Smooth muscle cell (in vitro differentiated cells): ENCODE measurements at regions not wholly inside any gene's neighbourhood (a gene's known extent, or its start where the extent isn't known, plus 50 kb on each side); places are given as distances from the start of the nearest gene placed in this dataset.
"Not testable (repeated sequence)": the region's sequence is repeated elsewhere in the genome, so short reads cannot be mapped to it uniquely, and the experiment has no call there.

ENCODE experiments used
- DNase-seq: peaks from one replicate; lab custom pipeline; 2025; ENCODE audit not compliant: unreplicated experiment; lab: John Stamatoyannopoulos, UW
- H2AFZ ChIP-seq: fragments of 200-600 bp; sonication (generic); 2 replicates; pipeline ENCODE4 v1.6.0; 2016; ENCODE audit warnings: antibody characterized with exemption, low read depth, mild to moderate bottlenecking
- H3F3A ChIP-seq: fragments of 200-600 bp; sonication (generic); 2 replicates; pipeline ENCODE4 v1.6.0; 2017; ENCODE audit warnings: antibody characterized with exemption, low read depth
- H3K27ac ChIP-seq: fragments of 200-600 bp; sonication (generic); 2 replicates; pipeline ENCODE4 v1.5.1; 2016; ENCODE audit warnings: low read depth, mild to moderate bottlenecking
- H3K27me3 ChIP-seq: fragments of 200-600 bp; sonication (generic); 2 replicates; pipeline ENCODE4 v1.6.1; 2016; ENCODE audit warnings: low read depth, mild to moderate bottlenecking
- H3K36me3 ChIP-seq: fragments of 200-600 bp; sonication (generic); 2 replicates; pipeline ENCODE4 v1.5.1; 2016; ENCODE audit warnings: low read depth
- H3K4me1 ChIP-seq: fragments of 200-600 bp; sonication (generic); 2 replicates; pipeline ENCODE4 v1.5.1; 2016; ENCODE audit warnings: low read depth
- H3K4me2 ChIP-seq: fragments of 200-600 bp; sonication (generic); 2 replicates; pipeline ENCODE4 v1.6.0; 2016; ENCODE audit warnings: mild to moderate bottlenecking
- H3K4me3 ChIP-seq: fragments of 200-600 bp; sonication (generic); 2 replicates; pipeline ENCODE4 v1.5.1; 2016; ENCODE audit warnings: mild to moderate bottlenecking
- H3K79me2 ChIP-seq: fragments of 200-600 bp; sonication (generic); 2 replicates; pipeline ENCODE4 v1.6.0; 2016; ENCODE audit warnings: low read depth, mild to moderate bottlenecking
- H3K9ac ChIP-seq: fragments of 200-600 bp; sonication (generic); 2 replicates; pipeline ENCODE4 v1.6.0; 2016; ENCODE audit warnings: low read depth
- H3K9me3 ChIP-seq: fragments of 200-600 bp; sonication (generic); replicated peaks from 2 replicates; pipeline ENCODE4 v1.5.1; 2016; ENCODE audit warnings: low read depth
- H4K20me1 ChIP-seq: fragments of 200-600 bp; sonication (generic); 2 replicates; pipeline ENCODE4 v1.6.0; 2016; ENCODE audit warnings: low read depth
- CTCF ChIP-seq: fragments of 200-600 bp; sonication (generic); IDR thresholded peaks from 2 replicates; pipeline ENCODE4 v1.5.1; 2017; ENCODE audit warnings: borderline replicate concordance, mild to moderate bottlenecking, antibody characterized with exemption; ENCODE audit not compliant: insufficient read depth, poor library complexity, severe bottlenecking
- WGBS: methylation state at CpG from one replicate; pipeline ENCODE4 v1.1.7; 2016; ENCODE audit warnings: low lambda C conversion rate; 5-methylcytosine and 5-hydroxymethylcytosine counted together

GRCh38 chr1:118812555-118812954 is 175.6 kb downstream of the TBX15 start:
- no peak for TF ChIP-seq CTCF
- H3K79me2 ChIP-seq = no peaks in the 10 kb centered on the region
- H2AFZ ChIP-seq = no peak overlapping the region
- no peak overlapping the region for H3K9ac ChIP-seq
- H3K4me1 ChIP-seq = no peaks in the 10 kb centered on the region
- no peaks in the 10 kb centered on the region for H3F3A ChIP-seq
- H4K20me1 ChIP-seq = no peaks in the 10 kb centered on the region
- H3K27me3 ChIP-seq = no peaks in the 10 kb centered on the region
- H3K4me2 ChIP-seq = no peak overlapping the region
- no peaks in the 10 kb centered on the region for H3K9me3 ChIP-seq
- DNase-seq = no peak
- no peak overlapping the region for H3K4me3 ChIP-seq
- H3K27ac ChIP-seq = no peak overlapping the region
- H3K36me3 ChIP-seq = no peaks in the 10 kb centered on the region
- 88% methylated on average over 4 of the region's 4 CpGs for WGBS

DNA sequence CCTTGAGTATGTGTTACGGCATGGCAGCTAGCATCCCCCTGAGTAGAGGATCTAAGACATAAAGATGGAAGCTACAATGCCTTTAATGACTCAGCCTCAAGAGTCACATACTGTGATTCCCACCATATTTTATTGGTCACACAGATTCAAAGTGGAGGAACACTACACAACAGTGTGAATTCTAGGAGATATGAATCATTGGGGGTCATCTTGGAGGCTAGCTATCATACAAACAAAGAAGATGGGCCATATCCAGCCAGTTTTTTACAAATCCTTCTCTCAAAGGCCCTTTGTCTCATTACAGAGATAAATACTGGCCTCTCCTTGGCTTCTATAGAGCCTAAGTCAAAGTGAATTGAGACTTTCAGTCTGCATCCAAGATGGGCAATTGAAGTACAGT is 177.0 kb downstream of the TBX15 start:
- Histone ChIP-seq H3K9ac (no peak overlapping the region), H3K36me3 (no peaks in the 10 kb centered on the region), H2AFZ (no peak overlapping the region), H3K4me3 (no peak overlapping the region), H3K4me2 (no peak overlapping the region), H3F3A (no peaks in the 10 kb centered on the region), H3K4me1 (no peaks in the 10 kb centered on the region), H3K9me3 (no peaks in the 10 kb centered on the region), H3K27me3 (no peaks in the 10 kb centered on the region), H4K20me1 (no peaks in the 10 kb centered on the region), H3K79me2 (no peaks in the 10 kb centered on the region), H3K27ac (no peak overlapping the region)
- DNase-seq = no peak
- 95% methylated on average over 1 of the region's 1 CpG for WGBS
- no peak for TF ChIP-seq CTCF

- Histone ChIP-seq H3K27ac (peak overlapping the region; percentile 89), H4K20me1 (no peaks in the 10 kb centered on the region), H3K4me1 (no peaks in the 10 kb centered on the region), H3K79me2 (no peaks in the 10 kb centered on the region), H2AFZ (no peak overlapping the region), H3F3A (no peaks in the 10 kb centered on the region), H3K9ac (peak overlapping the region; percentile 46), H3K27me3 (no peaks in the 10 kb centered on the region), H3K9me3 (no peaks in the 10 kb centered on the region), H3K4me3 (no peak overlapping the region), H3K4me2 (no peak overlapping the region), H3K36me3 (no peaks in the 10 kb centered on the region)
- no peak for TF ChIP-seq CTCF
- 65% methylated on average over 4 of the region's 4 CpGs for WGBS
- DNase-seq = no peak
These were observed 178.6 kb downstream of the TBX15 start for GRCh38 chr1:118809586-118809985.

DNA sequence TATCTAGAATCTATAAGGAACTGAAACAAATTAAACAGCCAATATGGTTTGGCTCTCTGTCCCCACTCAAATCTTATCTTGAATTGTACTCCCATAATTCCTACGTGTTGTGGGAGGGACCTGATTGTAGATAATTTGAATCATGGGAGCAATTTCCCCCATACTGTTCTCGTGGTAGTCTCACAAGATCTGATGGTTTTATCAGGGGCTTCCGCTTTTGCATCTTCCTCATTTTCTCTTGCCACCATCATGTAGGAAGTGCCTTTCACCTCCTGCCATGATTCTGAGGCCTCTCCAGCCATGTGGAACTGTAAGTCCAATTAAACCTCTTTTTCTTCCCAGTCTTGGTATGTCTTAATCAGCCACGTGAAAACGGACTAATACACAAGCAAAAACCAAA is 185.0 kb downstream of the TBX15 start:
- H2AFZ ChIP-seq, H3K27me3 ChIP-seq, DNase-seq, H3K27ac ChIP-seq, H3K4me1 ChIP-seq, H3F3A ChIP-seq, H3K36me3 ChIP-seq, H4K20me1 ChIP-seq, H3K4me2 ChIP-seq, H3K9ac ChIP-seq, H3K79me2 ChIP-seq, H3K9me3 ChIP-seq, H3K4me3 ChIP-seq: not testable (repeated sequence)
- WGBS = 86% methylated on average over 5 of the region's 5 CpGs
